ENCODE measurements at regions not wholly inside any gene's neighbourhood (a gene's known extent, or its start where the extent isn't known, plus 50 kb on each side); places are given as distances from the start of the nearest gene placed in this dataset.
"Not testable (repeated sequence)": the region's sequence is repeated elsewhere in the genome, so short reads cannot be mapped to it uniquely, and the experiment has no call there.

DNA sequence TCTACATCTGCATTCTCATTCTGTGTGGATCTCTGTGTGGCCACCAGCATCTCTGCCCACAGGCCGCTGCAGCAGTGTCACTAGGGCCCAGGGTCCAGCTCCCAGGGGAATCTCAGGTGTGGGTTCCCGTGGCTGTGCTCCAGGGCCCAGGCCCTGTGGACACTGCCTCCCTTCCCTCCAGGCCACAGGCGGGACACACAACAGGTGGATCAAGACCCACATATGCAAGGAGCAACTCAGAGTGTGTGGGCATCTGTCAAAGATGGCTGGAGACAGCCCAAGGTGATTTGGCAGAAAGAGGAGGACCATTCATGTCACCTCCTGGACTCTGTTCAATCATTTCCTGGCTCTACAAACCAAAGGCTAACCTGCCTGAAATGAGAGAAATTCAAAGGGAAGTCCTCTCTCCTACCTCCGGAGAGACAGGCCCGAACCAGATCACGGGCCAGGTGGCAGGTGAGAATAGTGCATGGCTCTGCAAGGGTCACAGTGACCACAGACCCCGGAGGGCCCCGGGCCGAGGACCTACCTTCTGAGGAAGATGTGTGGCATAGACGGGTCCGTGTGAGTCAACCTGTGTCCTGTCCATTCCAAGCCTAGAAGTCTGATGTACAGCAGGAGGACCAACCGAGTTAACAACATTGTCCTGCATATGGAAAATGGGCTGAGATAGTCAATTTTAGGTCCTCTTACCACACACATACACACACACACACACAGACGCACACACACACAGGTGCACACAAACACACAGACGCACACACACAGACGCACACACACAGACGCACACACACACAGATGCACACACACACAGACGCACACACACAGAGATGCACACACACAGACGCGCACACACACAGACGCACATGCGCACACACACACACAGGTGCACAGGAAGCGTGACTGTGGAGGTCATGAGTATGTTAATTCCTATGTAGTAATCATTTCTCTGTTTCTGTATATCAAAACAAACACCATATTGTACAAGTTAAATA is 1068.5 kb downstream of the BRD1 start:
- Histone ChIP-seq H3K4me3 (ENCODE audit: insufficient read depth, low read length, poor library complexity, severe bottlenecking) (no peak overlapping the region), H3K36me3 (ENCODE audit: low read length) (no peaks in the 10 kb centered on the region), H3K9ac (ENCODE audit: low read length) (no peak overlapping the region), H3K27ac (ENCODE audit: low read depth, low read length) (no peak overlapping the region), H3K27me3 (ENCODE audit: low read length) (no peaks in the 10 kb centered on the region), H4K20me1 (ENCODE audit: low read depth, low read length) (no peaks in the 10 kb centered on the region), H3F3A (ENCODE audit: insufficient read depth) (no peaks in the 10 kb centered on the region), H3K4me2 (ENCODE audit: low read depth, low read length, poor library complexity, severe bottlenecking) (no peak overlapping the region), H3K9me3 (ENCODE audit: insufficient read depth, low read length) (no peaks in the 10 kb centered on the region), H2AFZ (ENCODE audit: low read depth, low read length, severe bottlenecking) (no peak overlapping the region), H3K9me2 (replicated peaks; ENCODE audit: insufficient read depth, low read length) (no peaks in the 10 kb centered on the region), H3K79me2 (ENCODE audit: insufficient read depth, low read length) (no peaks in the 10 kb centered on the region)
- TF ChIP-seq, protein P1, sequence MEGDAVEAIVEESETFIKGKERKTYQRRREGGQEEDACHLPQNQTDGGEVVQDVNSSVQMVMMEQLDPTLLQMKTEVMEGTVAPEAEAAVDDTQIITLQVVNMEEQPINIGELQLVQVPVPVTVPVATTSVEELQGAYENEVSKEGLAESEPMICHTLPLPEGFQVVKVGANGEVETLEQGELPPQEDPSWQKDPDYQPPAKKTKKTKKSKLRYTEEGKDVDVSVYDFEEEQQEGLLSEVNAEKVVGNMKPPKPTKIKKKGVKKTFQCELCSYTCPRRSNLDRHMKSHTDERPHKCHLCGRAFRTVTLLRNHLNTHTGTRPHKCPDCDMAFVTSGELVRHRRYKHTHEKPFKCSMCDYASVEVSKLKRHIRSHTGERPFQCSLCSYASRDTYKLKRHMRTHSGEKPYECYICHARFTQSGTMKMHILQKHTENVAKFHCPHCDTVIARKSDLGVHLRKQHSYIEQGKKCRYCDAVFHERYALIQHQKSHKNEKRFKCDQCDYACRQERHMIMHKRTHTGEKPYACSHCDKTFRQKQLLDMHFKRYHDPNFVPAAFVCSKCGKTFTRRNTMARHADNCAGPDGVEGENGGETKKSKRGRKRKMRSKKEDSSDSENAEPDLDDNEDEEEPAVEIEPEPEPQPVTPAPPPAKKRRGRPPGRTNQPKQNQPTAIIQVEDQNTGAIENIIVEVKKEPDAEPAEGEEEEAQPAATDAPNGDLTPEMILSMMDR (IDR thresholded peaks at IDR 0.05; ENCODE audit: insufficient read depth, low read length, poor library complexity, severe bottlenecking), result no peak
- no peak for TF ChIP-seq EZH2phosphoT487 (conservative IDR thresholded peaks at IDR 0.05; ENCODE audit: low read length)

DNA sequence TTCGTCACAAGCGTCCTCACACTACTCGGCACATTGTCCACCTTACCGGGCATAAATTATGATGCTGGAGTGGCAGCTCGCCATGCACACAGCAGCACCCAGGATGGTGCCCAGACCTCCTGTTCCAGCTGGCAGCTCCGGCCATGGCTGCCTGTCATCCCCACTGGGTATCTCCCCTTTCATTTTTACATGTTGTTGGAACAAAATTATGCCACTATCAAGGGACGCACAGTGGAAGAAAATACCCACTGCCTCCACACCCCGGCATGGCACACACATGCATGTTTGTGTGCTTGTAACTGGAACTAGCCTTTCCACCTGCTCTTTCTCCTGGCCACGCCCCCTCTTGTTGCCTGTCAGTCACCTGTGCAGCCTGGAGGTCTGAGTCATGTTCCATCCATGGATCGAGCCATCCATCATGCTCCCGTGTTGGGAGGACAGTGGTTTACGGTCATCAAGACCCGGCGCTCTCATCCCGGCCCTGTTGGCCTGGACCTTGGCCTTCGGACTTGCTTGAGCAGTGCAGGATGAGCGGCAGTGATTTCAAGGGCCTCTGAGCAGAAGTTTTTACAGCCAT is 1069.6 kb downstream of the BRD1 start:
- TF ChIP-seq EZH2phosphoT487 (conservative IDR thresholded peaks at IDR 0.05; ENCODE audit: low read length), result no peak
- TF ChIP-seq, protein P1 (IDR thresholded peaks at IDR 0.05; ENCODE audit: insufficient read depth, low read length, poor library complexity, severe bottlenecking), result no peak
- H3K36me3 ChIP-seq (ENCODE audit: low read length), result no peaks in the 10 kb centered on the region
- H3K27ac ChIP-seq (ENCODE audit: low read depth, low read length), result no peak overlapping the region
- no peak overlapping the region for H3K4me2 ChIP-seq (ENCODE audit: low read depth, low read length, poor library complexity, severe bottlenecking)
- H3K4me3 ChIP-seq (ENCODE audit: insufficient read depth, low read length, poor library complexity, severe bottlenecking), result no peak overlapping the region
- no peaks in the 10 kb centered on the region for H3K79me2 ChIP-seq (ENCODE audit: insufficient read depth, low read length)
- no peak overlapping the region for H3K9ac ChIP-seq (ENCODE audit: low read length)
- no peaks in the 10 kb centered on the region for H4K20me1 ChIP-seq (ENCODE audit: low read depth, low read length)
- no peaks in the 10 kb centered on the region for H3K27me3 ChIP-seq (ENCODE audit: low read length)
- H3K9me3 ChIP-seq (ENCODE audit: insufficient read depth, low read length), result no peaks in the 10 kb centered on the region
- H3K9me2 ChIP-seq (replicated peaks; ENCODE audit: insufficient read depth, low read length), result no peaks in the 10 kb centered on the region
- no peaks in the 10 kb centered on the region for H3F3A ChIP-seq (ENCODE audit: insufficient read depth)
- no peak overlapping the region for H2AFZ ChIP-seq (ENCODE audit: low read depth, low read length, severe bottlenecking)

DNA sequence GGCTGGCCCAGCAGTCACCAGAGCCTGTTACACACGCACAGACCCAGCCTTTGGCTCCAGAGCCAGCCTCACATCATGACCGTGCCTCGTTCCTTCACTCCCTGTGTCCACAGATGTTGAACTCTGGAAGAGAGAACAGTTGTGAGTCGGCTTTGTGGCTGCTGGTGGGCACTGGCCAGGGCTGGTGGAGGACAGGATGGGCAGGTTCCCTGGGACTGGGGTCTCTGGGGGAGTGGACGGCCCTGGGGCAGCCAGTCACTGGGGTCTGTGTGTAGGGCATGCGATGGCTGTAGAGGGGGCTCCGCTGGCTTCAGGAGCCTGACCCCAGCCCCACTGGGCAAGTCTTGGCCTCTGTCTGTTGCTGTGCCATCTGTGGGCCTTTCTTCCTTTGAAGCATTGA is 1070.1 kb downstream of the BRD1 start:
- no peaks in the 10 kb centered on the region for H3K36me3 ChIP-seq (ENCODE audit: low read length)
- H3K9me2 ChIP-seq (replicated peaks; ENCODE audit: insufficient read depth, low read length), result no peaks in the 10 kb centered on the region
- no peaks in the 10 kb centered on the region for H3F3A ChIP-seq (ENCODE audit: insufficient read depth)
- TF ChIP-seq EZH2phosphoT487 (conservative IDR thresholded peaks at IDR 0.05; ENCODE audit: low read length), result no peak
- TF ChIP-seq, protein P1 (IDR thresholded peaks at IDR 0.05; ENCODE audit: insufficient read depth, low read length, poor library complexity, severe bottlenecking), result no peak
- H3K9ac ChIP-seq (ENCODE audit: low read length), result no peak overlapping the region
- no peaks in the 10 kb centered on the region for H4K20me1 ChIP-seq (ENCODE audit: low read depth, low read length)
- no peak overlapping the region for H3K27ac ChIP-seq (ENCODE audit: low read depth, low read length)
- H2AFZ ChIP-seq (ENCODE audit: low read depth, low read length, severe bottlenecking), result no peak overlapping the region
- no peaks in the 10 kb centered on the region for H3K9me3 ChIP-seq (ENCODE audit: insufficient read depth, low read length)
- H3K4me3 ChIP-seq (ENCODE audit: insufficient read depth, low read length, poor library complexity, severe bottlenecking), result no peak overlapping the region
- H3K79me2 ChIP-seq (ENCODE audit: insufficient read depth, low read length), result no peaks in the 10 kb centered on the region
- H3K27me3 ChIP-seq (ENCODE audit: low read length), result no peaks in the 10 kb centered on the region
- H3K4me2 ChIP-seq (ENCODE audit: low read depth, low read length, poor library complexity, severe bottlenecking), result no peak overlapping the region

DNA sequence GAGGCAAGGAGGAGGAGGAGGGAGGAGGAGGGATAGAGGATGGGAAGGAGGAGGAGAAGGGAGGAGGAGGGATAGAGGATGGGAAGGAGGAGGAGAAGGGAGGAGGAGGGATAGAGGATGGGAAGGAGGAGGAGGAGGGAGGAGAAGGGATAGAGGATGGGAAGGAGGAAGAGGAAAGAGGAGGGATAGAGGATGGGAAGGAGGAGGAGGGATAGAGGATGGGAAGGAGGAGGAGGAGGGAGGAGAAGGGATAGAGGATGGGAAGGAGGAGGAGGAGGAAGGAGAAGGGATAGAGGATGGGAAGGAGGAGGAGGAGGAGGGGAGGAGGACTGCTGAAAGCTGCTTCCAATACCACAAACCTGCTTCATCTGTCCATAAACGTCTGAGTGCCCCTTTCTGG is 1070.5 kb downstream of the BRD1 start:
- H4K20me1 ChIP-seq (ENCODE audit: low read depth, low read length), result not testable (repeated sequence)

More for the DNA sequence above, 1070.5 kb downstream of the BRD1 start:
- H3K9me3 ChIP-seq (ENCODE audit: insufficient read depth, low read length); H3K4me3 ChIP-seq (ENCODE audit: insufficient read depth, low read length, poor library complexity, severe bottlenecking); H2AFZ ChIP-seq (ENCODE audit: low read depth, low read length, severe bottlenecking); H3K36me3 ChIP-seq (ENCODE audit: low read length); H3K27me3 ChIP-seq (ENCODE audit: low read length); H3K9me2 ChIP-seq (replicated peaks; ENCODE audit: insufficient read depth, low read length); H3K27ac ChIP-seq (ENCODE audit: low read depth, low read length); H3K4me2 ChIP-seq (ENCODE audit: low read depth, low read length, poor library complexity, severe bottlenecking); H3F3A ChIP-seq (ENCODE audit: insufficient read depth); H3K79me2 ChIP-seq (ENCODE audit: insufficient read depth, low read length); H3K9ac ChIP-seq (ENCODE audit: low read length): not testable (repeated sequence)
